Natural killer cell treated with Interleukin-12 subunit alpha and Interleukin-12 subunit beta and Interleukin-15 and Interleukin-18, amount 100 ng/mL, for 72 hours (primary cell): ENCODE measurements at regions not wholly inside any gene's neighbourhood (a gene's known extent, or its start where the extent isn't known, plus 50 kb on each side); places are given as distances from the start of the nearest gene placed in this dataset.

Source experiments
- ATAC-seq, 2 donors: fragments of 150-1000 bp; cut with Tn5 transposase in 1 of 2; sonication (Bioruptor Pico), chemical (Tn5 transposase) in 1 of 2; 2 replicates each; pipeline ENCODE4 v1.10.0; 2021
- DNase-seq: peaks from one replicate; pipeline ENCODE4 v3.0.0; 2022; ENCODE audit warnings: low spot score
- H3K27ac Mint-ChIP-seq, 2 donors: 1 replicate in 1 of 2; 2 replicates in 1 of 2; pipeline ENCODE4 v1.8.0; 2022; ENCODE audit warnings: mixed read lengths in 2 of 2, mild to moderate bottlenecking in 1 of 2, moderate library complexity in 1 of 2
- H3K27me3 Mint-ChIP-seq, 2 donors: 1 replicate in 1 of 2; 2 replicates in 1 of 2; pipeline ENCODE4 v1.8.0; 2022; ENCODE audit warnings: mixed read lengths in 2 of 2
- H3K36me3 Mint-ChIP-seq: one replicate; pipeline ENCODE4 v1.8.0; 2022; ENCODE audit warnings: mixed read lengths
- H3K4me1 Mint-ChIP-seq, 2 donors: 1 replicate in 1 of 2; 2 replicates in 1 of 2; pipeline ENCODE4 v1.8.0; 2022; ENCODE audit warnings: low read depth in 2 of 2, mixed read lengths in 2 of 2, mild to moderate bottlenecking in 1 of 2
- H3K4me3 Mint-ChIP-seq: one replicate; pipeline ENCODE4 v1.8.0; 2022; ENCODE audit warnings: mixed read lengths
- H3K9me3 Mint-ChIP-seq: 2 replicates; pipeline ENCODE4 v1.8.0; 2022; ENCODE audit warnings: mixed read lengths

- Mint-ChIP-seq H3K9me3 (no peaks in the 10 kb centered on the region), H3K27me3 (no peaks in the 10 kb centered on the region), H3K27ac (no peak overlapping the region), H3K4me1 (peaks cover 0 to 3% of the 10 kb centered on the region in 2 donors), H3K36me3 (peaks cover 5% of the 10 kb centered on the region), H3K4me3 (no peak overlapping the region)
- DNase-seq (no peak), ATAC-seq (no peak)
Measured at GRCh38 chr12:91948504-91948903, 197.1 kb downstream of the BTG1 start.

DNA sequence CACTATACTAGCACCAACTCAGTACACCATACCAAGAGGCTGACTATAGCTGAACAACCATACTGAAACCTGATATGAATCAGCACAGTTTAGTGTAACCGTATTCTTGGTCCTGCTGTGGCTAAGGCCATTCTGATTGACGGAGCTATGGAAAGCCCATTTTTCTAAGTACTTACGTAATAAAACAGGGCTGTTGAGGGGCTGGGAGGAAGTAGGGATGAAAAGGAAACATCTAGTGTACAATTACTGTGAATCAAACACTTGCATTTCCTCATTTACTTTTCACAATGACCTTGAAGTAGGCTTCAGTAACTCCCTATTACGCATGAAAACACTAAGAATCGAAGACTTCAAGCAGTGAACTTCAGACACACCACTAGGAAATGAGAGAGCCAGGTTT lies 198.2 kb downstream of the BTG1 start:
- Mint-ChIP-seq H3K36me3 (peaks cover 5% of the 10 kb centered on the region), H3K9me3 (peaks cover 3% of the 10 kb centered on the region), H3K4me1 (peaks cover 0 to 3% of the 10 kb centered on the region in 2 donors), H3K27ac (no peak overlapping the region), H3K4me3 (no peak overlapping the region), H3K27me3 (peaks cover 0 to 2% of the 10 kb centered on the region in 2 donors)
- no peak for DNase-seq
- ATAC-seq = no peak

- H3K4me3 Mint-ChIP-seq = no peak overlapping the region
- peaks cover 7% of the 10 kb centered on the region for H3K9me3 Mint-ChIP-seq
- DNase-seq (no peak), ATAC-seq (no peak)
- peaks cover 14% of the 10 kb centered on the region for H3K36me3 Mint-ChIP-seq
- no peak overlapping the region for H3K27ac Mint-ChIP-seq
- H3K4me1 Mint-ChIP-seq = peaks cover 0 to 3% of the 10 kb centered on the region in 2 donors
- H3K27me3 Mint-ChIP-seq = peaks cover 0 to 4% of the 10 kb centered on the region in 2 donors
Measured at GRCh38 chr12:91944637-91945036, 201.0 kb downstream of the BTG1 start.

- Mint-ChIP-seq H3K4me1 (no peaks in the 10 kb centered on the region), H3K27me3 (peaks cover 0 to 4% of the 10 kb centered on the region in 2 donors), H3K9me3 (peaks cover 10% of the 10 kb centered on the region), H3K36me3 (peaks cover 14% of the 10 kb centered on the region), H3K27ac (peak overlapping the region in 1 of 2 donors; percentile 2), H3K4me3 (no peak overlapping the region)
- ATAC-seq (no peak), DNase-seq (no peak)
Measured at GRCh38 chr12:91940826-91941570, 204.6 kb downstream of the BTG1 start.

DNA sequence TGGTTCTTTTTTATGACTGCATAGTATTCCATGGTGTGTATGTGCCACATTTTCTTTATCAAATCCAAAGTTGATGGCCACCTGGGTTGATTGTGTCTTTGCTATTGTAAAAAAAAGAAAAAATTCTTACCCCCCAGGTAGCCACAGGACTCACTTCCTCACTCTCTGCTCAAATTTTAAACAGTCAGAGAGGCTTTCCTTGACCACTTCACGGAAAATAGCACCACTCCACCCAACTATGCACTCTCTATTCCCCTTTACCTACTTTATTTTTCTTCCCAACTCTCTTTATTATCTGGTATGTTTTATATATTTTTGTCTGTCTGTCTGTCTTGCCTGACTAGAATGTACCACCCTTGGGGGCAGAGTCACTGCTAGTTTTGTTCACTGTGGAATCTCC lies 205.3 kb downstream of the BTG1 start:
- H3K36me3 Mint-ChIP-seq = peaks cover 14% of the 10 kb centered on the region
- peaks cover 0 to under 1% of the 10 kb centered on the region in 2 donors for H3K4me1 Mint-ChIP-seq
- peak overlapping the region in 1 of 2 donors; percentile 2 for H3K27ac Mint-ChIP-seq
- H3K9me3 Mint-ChIP-seq = peaks cover 10% of the 10 kb centered on the region
- H3K27me3 Mint-ChIP-seq = peaks cover 0 to 4% of the 10 kb centered on the region in 2 donors
- DNase-seq (no peak), ATAC-seq (no peak)
- H3K4me3 Mint-ChIP-seq = no peak overlapping the region

DNA sequence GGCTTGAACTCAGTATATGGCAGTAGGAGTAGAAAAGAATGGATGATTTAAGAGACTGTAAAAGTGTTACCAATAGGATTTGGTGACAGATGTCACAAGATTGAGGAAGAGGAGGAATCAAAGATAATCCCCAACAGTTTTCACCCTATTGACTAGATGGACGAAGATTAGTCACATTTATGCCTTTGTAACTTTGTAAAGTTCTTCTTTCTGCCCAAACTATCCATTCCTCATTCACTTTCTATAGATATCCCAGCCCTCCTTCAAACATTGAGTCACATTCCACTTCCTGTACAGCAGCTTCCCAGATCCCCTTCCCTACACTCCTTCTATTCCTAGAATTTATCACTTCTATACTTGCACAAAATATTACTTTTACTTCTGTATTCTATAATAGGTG lies 207.9 kb downstream of the BTG1 start:
- Mint-ChIP-seq H3K9me3 (peaks cover 9% of the 10 kb centered on the region), H3K27ac (no peak overlapping the region), H3K4me3 (no peak overlapping the region), H3K4me1 (peaks cover 0 to 2% of the 10 kb centered on the region in 2 donors), H3K27me3 (peaks cover 0 to 2% of the 10 kb centered on the region in 2 donors), H3K36me3 (peaks cover 9% of the 10 kb centered on the region)
- ATAC-seq = no peak
- DNase-seq = no peak

DNA sequence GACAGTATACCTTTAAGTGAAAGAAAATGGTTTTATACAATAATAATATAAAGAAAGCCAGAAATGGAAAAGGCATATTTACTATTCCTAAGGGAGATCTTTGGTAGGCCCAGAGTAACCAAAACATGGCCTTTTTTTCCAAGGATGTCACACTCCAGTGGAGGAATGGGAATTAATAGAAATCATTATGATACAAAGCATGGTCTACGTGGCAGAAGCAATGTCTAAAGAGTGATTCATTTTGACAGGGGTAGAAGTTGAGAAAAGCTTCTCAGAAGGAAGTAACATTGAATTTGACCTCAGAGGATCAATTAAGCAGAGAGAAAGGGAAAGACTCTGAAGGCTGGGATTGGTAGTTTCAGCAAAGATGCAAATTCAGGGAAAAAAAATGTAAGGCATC lies 208.6 kb downstream of the BTG1 start:
- no peak for ATAC-seq
- H3K4me1 Mint-ChIP-seq = peaks cover 0 to 2% of the 10 kb centered on the region in 2 donors
- no peak overlapping the region for H3K27ac Mint-ChIP-seq
- no peak for DNase-seq
- peaks cover 0 to 2% of the 10 kb centered on the region in 2 donors for H3K27me3 Mint-ChIP-seq
- H3K4me3 Mint-ChIP-seq = no peak overlapping the region
- peaks cover 9% of the 10 kb centered on the region for H3K36me3 Mint-ChIP-seq
- H3K9me3 Mint-ChIP-seq = peaks cover 6% of the 10 kb centered on the region

DNA sequence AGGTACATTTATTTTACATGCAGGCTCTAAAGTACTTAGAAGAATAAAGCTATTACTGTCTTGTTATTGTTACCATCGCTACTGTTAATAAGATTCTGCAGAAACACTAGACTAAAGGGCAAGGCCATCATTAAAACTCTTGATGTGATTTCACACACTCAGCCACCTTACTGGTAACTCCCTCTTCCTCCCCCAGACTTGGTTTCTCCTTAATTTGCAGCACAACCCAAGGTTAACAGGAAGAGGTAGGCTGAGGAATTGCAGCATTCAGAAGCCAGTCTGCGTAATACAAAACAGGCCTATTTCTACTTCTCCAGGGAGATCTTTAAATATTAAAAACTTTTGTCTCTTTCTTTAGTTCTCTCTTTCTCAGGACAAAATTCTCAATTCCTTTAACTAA lies 210.3 kb downstream of the BTG1 start:
- DNase-seq (no peak), ATAC-seq (no peak)
- peaks cover 0 to 2% of the 10 kb centered on the region in 2 donors for H3K4me1 Mint-ChIP-seq
- peaks cover 4% of the 10 kb centered on the region for H3K36me3 Mint-ChIP-seq
- peaks cover 0 to 2% of the 10 kb centered on the region in 2 donors for H3K27me3 Mint-ChIP-seq
- H3K4me3 Mint-ChIP-seq = no peak overlapping the region
- H3K9me3 Mint-ChIP-seq = peaks cover 6% of the 10 kb centered on the region
- H3K27ac Mint-ChIP-seq = no peak overlapping the region

GRCh38 chr12:91931111-91931510 lies 214.5 kb downstream of the BTG1 start:
- Mint-ChIP-seq H3K27ac (no peak overlapping the region), H3K36me3 (no peaks in the 10 kb centered on the region), H3K4me1 (peaks cover 0 to 4% of the 10 kb centered on the region in 2 donors), H3K9me3 (no peaks in the 10 kb centered on the region), H3K27me3 (no peaks in the 10 kb centered on the region), H3K4me3 (no peak overlapping the region)
- ATAC-seq (no peak), DNase-seq (no peak)

DNA sequence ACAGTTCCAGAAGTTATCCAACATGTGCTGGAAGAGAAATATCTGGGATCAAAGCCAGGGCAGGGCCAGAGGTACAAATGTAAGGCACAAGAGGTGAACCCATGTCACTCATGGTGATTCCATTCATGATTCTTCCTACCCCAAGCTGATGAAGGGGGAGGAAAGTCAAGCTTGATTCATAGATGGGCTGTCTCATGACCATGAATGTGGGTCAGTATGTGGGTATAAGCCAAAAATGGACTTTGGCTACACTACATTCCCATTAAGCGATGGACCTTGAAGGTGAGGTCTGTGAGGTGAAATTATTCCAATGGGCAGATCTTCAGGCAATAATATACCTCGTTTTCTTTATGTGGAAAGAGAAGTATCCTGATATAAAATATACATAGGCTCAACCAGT lies 217.1 kb downstream of the BTG1 start:
- no peaks in the 10 kb centered on the region for H3K27me3 Mint-ChIP-seq
- H3K9me3 Mint-ChIP-seq = no peaks in the 10 kb centered on the region
- H3K27ac Mint-ChIP-seq = no peak overlapping the region
- DNase-seq (no peak), ATAC-seq (no peak)
- H3K4me1 Mint-ChIP-seq = peaks cover 0 to 2% of the 10 kb centered on the region in 2 donors
- H3K4me3 Mint-ChIP-seq = no peak overlapping the region
- no peaks in the 10 kb centered on the region for H3K36me3 Mint-ChIP-seq

- H3K4me1 Mint-ChIP-seq = peaks cover 0 to 2% of the 10 kb centered on the region in 2 donors
- no peaks in the 10 kb centered on the region for H3K36me3 Mint-ChIP-seq
- H3K4me3 Mint-ChIP-seq = no peak overlapping the region
- H3K9me3 Mint-ChIP-seq = no peaks in the 10 kb centered on the region
- H3K27me3 Mint-ChIP-seq = no peaks in the 10 kb centered on the region
- ATAC-seq = no peak
- no peak for DNase-seq
- H3K27ac Mint-ChIP-seq = no peak overlapping the region
Measured at GRCh38 chr12:91926848-91927247, 218.8 kb downstream of the BTG1 start.

DNA sequence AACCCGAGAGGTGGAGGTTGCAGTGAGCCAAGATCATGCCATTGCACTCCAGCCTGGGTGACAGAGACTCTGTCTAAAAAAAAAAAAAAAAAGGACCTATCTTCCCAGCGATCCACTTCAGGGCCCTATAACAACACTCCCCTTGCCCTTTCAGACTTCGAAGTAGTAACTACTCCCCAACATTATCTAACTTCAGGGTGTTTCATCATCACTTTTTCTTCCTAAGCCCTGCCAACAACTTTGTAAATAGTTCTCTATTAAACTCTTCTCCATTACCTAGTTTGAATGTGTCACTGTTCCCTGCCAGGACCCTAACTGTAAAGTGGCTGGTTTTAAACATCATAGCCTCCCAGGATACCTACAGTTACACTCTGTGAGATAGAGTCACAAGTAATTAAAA lies 220.8 kb downstream of the BTG1 start:
- DNase-seq (no peak), ATAC-seq (no peak)
- H3K36me3 Mint-ChIP-seq = no peaks in the 10 kb centered on the region
- peaks cover 6% of the 10 kb centered on the region in 2 donors for H3K4me1 Mint-ChIP-seq
- H3K27ac Mint-ChIP-seq = no peak overlapping the region
- no peak overlapping the region for H3K4me3 Mint-ChIP-seq
- H3K27me3 Mint-ChIP-seq = no peaks in the 10 kb centered on the region
- no peaks in the 10 kb centered on the region for H3K9me3 Mint-ChIP-seq

DNA sequence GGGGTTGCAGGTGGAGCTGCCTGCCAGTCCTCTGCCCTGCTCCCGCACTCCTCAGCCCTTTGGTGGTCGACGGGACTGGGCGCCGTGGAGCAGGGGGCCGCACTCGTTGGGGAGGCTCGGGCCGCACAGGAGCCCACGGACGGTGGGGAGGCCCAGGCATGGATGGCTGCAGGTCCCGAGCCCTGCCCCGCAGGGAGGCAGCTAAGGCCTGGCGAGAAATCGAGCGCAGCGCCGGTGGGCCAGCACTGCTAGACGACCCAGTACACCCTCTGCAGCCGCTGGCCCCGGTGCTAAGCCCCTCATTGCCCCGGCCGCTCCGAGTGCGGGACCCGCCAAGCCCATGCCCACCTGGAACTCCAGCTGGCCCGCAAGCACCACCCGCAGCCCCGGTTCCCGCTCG lies 221.8 kb downstream of the BTG1 start:
- H3K9me3 Mint-ChIP-seq = no peaks in the 10 kb centered on the region
- no peak for DNase-seq
- H3K27me3 Mint-ChIP-seq = no peaks in the 10 kb centered on the region

DNA sequence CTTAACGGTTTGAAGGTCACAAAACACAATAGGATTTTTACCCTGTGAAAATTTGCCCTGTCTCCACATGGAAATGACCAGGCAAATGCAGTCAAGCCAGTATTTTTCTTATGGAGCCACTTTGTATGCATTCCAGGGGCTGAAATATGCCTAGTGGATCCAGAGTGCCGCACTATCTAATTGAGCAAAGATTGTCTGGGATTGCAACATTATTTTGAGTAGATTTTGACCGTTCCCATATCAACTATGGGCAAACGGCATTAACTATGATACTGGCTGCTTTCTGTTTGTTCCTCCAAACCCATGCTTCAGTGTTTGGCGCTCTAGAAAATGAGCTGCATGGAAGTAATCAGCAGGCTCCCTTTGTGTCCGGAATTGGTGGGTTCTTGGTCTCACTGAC lies 223.0 kb downstream of the BTG1 start:
- ATAC-seq (no peak), DNase-seq (no peak)
- peaks cover 4 to 6% of the 10 kb centered on the region in 2 donors for H3K4me1 Mint-ChIP-seq
- no peaks in the 10 kb centered on the region for H3K9me3 Mint-ChIP-seq
- H3K36me3 Mint-ChIP-seq = no peaks in the 10 kb centered on the region
- H3K27ac Mint-ChIP-seq = no peak overlapping the region
- no peak overlapping the region for H3K4me3 Mint-ChIP-seq
- H3K27me3 Mint-ChIP-seq = no peaks in the 10 kb centered on the region

More for the DNA sequence above, 221.8 kb downstream of the BTG1 start:
- Mint-ChIP-seq H3K4me3 (no peak overlapping the region), H3K27ac (no peak overlapping the region), H3K4me1 (peaks cover 4 to 6% of the 10 kb centered on the region in 2 donors), H3K36me3 (no peaks in the 10 kb centered on the region)
- no peak for ATAC-seq

DNA sequence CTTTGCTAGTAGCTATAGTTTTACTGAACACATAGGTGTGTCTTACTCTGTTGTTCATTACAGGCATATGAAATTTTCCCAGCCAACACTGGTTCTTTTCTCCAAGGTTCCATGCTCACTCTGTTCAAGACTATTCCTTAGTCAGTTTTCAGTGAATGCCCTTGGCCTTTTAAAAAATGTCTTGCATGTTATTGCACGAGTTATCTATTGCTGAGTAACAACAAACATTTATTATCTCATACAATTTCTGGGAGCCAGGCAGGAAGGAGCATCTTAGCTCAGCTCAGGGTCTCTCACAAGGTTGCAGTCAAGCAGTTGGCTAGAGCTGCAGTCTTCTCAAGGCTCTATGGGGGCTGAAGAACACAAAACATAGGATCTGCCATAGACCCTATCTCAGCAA lies 223.5 kb downstream of the BTG1 start:
- peaks cover 4 to 6% of the 10 kb centered on the region in 2 donors for H3K4me1 Mint-ChIP-seq
- ATAC-seq (no peak), DNase-seq (no peak)
- no peaks in the 10 kb centered on the region for H3K9me3 Mint-ChIP-seq
- H3K27me3 Mint-ChIP-seq = no peaks in the 10 kb centered on the region
- H3K36me3 Mint-ChIP-seq = no peaks in the 10 kb centered on the region
- no peak overlapping the region for H3K27ac Mint-ChIP-seq
- no peak overlapping the region for H3K4me3 Mint-ChIP-seq
